ENCODE measurements at regions not wholly inside any gene's neighbourhood (a gene's known extent, or its start where the extent isn't known, plus 50 kb on each side); places are given as distances from the start of the nearest gene placed in this dataset.
A peak's percentile ranks its signal among the peaks of the same experiment; 100 is the strongest.

- Histone ChIP-seq H3K4me2 (ENCODE audit: low read depth, low read length, poor library complexity, severe bottlenecking) (no peak overlapping the region), H3K9me3 (ENCODE audit: insufficient read depth, low read length) (no peaks in the 10 kb centered on the region), H2AFZ (ENCODE audit: low read depth, low read length, severe bottlenecking) (no peak overlapping the region), H4K20me1 (ENCODE audit: low read depth, low read length) (no peaks in the 10 kb centered on the region), H3F3A (ENCODE audit: insufficient read depth) (no peaks in the 10 kb centered on the region), H3K9me2 (replicated peaks; ENCODE audit: insufficient read depth, low read length) (no peaks in the 10 kb centered on the region), H3K79me2 (ENCODE audit: insufficient read depth, low read length) (no peaks in the 10 kb centered on the region), H3K9ac (ENCODE audit: low read length) (no peak overlapping the region), H3K4me3 (ENCODE audit: insufficient read depth, low read length, poor library complexity, severe bottlenecking) (no peak overlapping the region), H3K27me3 (ENCODE audit: low read length) (no peaks in the 10 kb centered on the region), H3K27ac (ENCODE audit: low read depth, low read length) (no peak overlapping the region), H3K36me3 (ENCODE audit: low read length) (no peaks in the 10 kb centered on the region)
- TF ChIP-seq CTCF (IDR thresholded peaks at IDR 0.05; ENCODE audit: insufficient read depth, low read length, poor library complexity, severe bottlenecking) (no peak), EZH2phosphoT487 (conservative IDR thresholded peaks at IDR 0.05; ENCODE audit: low read length) (no peak)
These were observed 60.2 kb upstream of the ADGRF1 start for GRCh38 chr6:47102331-47102730.

GRCh38 chr6:47098570-47098993 is 56.5 kb upstream of the ADGRF1 start:
- Histone ChIP-seq H3F3A (ENCODE audit: insufficient read depth) (no peaks in the 10 kb centered on the region), H3K27ac (ENCODE audit: low read depth, low read length) (no peak overlapping the region), H4K20me1 (ENCODE audit: low read depth, low read length) (no peaks in the 10 kb centered on the region), H3K4me2 (ENCODE audit: low read depth, low read length, poor library complexity, severe bottlenecking) (no peak overlapping the region), H3K9me3 (ENCODE audit: insufficient read depth, low read length) (no peaks in the 10 kb centered on the region), H2AFZ (ENCODE audit: low read depth, low read length, severe bottlenecking) (no peak overlapping the region), H3K9me2 (replicated peaks; ENCODE audit: insufficient read depth, low read length) (no peaks in the 10 kb centered on the region), H3K36me3 (ENCODE audit: low read length) (no peaks in the 10 kb centered on the region), H3K27me3 (ENCODE audit: low read length) (no peaks in the 10 kb centered on the region), H3K79me2 (ENCODE audit: insufficient read depth, low read length) (no peaks in the 10 kb centered on the region), H3K4me3 (ENCODE audit: insufficient read depth, low read length, poor library complexity, severe bottlenecking) (no peak overlapping the region), H3K9ac (ENCODE audit: low read length) (no peak overlapping the region)
- TF ChIP-seq CTCF (IDR thresholded peaks at IDR 0.05; ENCODE audit: insufficient read depth, low read length, poor library complexity, severe bottlenecking) (no peak), EZH2phosphoT487 (conservative IDR thresholded peaks at IDR 0.05; ENCODE audit: low read length) (no peak)

- no peaks in the 10 kb centered on the region for H3K79me2 ChIP-seq (ENCODE audit: insufficient read depth, low read length)
- H3K27ac ChIP-seq (ENCODE audit: low read depth, low read length) = no peak overlapping the region
- H3K4me2 ChIP-seq (ENCODE audit: low read depth, low read length, poor library complexity, severe bottlenecking) = no peak overlapping the region
- H3K27me3 ChIP-seq (ENCODE audit: low read length) = no peaks in the 10 kb centered on the region
- no peaks in the 10 kb centered on the region for H3F3A ChIP-seq (ENCODE audit: insufficient read depth)
- H3K9ac ChIP-seq (ENCODE audit: low read length) = no peak overlapping the region
- no peak overlapping the region for H2AFZ ChIP-seq (ENCODE audit: low read depth, low read length, severe bottlenecking)
- no peaks in the 10 kb centered on the region for H3K9me2 ChIP-seq (replicated peaks; ENCODE audit: insufficient read depth, low read length)
- H3K9me3 ChIP-seq (ENCODE audit: insufficient read depth, low read length) = no peaks in the 10 kb centered on the region
- no peaks in the 10 kb centered on the region for H4K20me1 ChIP-seq (ENCODE audit: low read depth, low read length)
- no peak overlapping the region for H3K4me3 ChIP-seq (ENCODE audit: insufficient read depth, low read length, poor library complexity, severe bottlenecking)
- peak; percentile 86 for TF ChIP-seq CTCF (IDR thresholded peaks at IDR 0.05; ENCODE audit: insufficient read depth, low read length, poor library complexity, severe bottlenecking)
- TF ChIP-seq EZH2phosphoT487 (conservative IDR thresholded peaks at IDR 0.05; ENCODE audit: low read length) = no peak
- no peaks in the 10 kb centered on the region for H3K36me3 ChIP-seq (ENCODE audit: low read length)
These were observed 55.2 kb upstream of the ADGRF1 start for GRCh38 chr6:47097092-47097945.
